ENCODE measurements at regions not wholly inside any gene's neighbourhood (a gene's known extent, or its start where the extent isn't known, plus 50 kb on each side); places are given as distances from the start of the nearest gene placed in this dataset.

DNA sequence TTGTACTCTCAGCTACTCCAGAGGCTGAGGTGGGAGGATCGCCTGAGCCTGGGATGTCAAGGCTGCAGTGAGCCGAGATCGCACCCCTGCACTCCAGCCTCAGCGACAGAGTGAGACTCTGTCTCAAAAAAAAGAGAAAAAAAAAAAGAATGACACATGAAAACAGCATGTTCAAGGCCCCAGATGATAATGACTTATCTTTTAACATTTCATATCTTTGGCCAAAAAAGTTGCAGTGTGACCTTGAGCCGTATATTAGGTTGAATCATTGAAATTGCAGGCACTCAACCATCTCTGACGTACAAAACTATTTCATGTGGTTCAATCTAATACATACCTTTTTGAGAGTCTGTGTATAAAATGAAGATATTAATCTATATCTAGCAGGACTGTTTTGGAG lies 79.1 kb upstream of the CPEB4 start:
- Histone ChIP-seq H2BK120ac (ENCODE audit: low read depth, low read length) (no peak overlapping the region), H2BK12ac (ENCODE audit: low read length) (no peak overlapping the region), H3K27me3 (ENCODE audit: control insufficient read depth in 3 of 3, insufficient read depth in 3 of 3, low read depth in 1 of 3, low read length in 3 of 3) (peaks cover 0 to 3% (median 0%) of the 10 kb centered on the region in 3 experiments), H2AK5ac (ENCODE audit: low read depth, low read length) (no peak overlapping the region), H3K27ac (replicated peaks; ENCODE audit: low read length) (no peak overlapping the region), H3K4ac (ENCODE audit: low read length) (no peak overlapping the region), H3K4me1 (ENCODE audit: control insufficient read depth in 2 of 2, insufficient read depth in 1 of 2, low read depth in 1 of 2, low read length in 2 of 2) (no peaks in the 10 kb centered on the region), H3K23ac (ENCODE audit: low read depth, low read length, poor library complexity) (no peak overlapping the region), H2BK5ac (ENCODE audit: low read length) (no peak overlapping the region), H2AFZ (ENCODE audit: low read length) (no peak overlapping the region), H3K36me3 (replicated peaks in 1 of 2; ENCODE audit: control insufficient read depth in 2 of 2, insufficient read depth in 2 of 2, low read length in 2 of 2) (peaks cover 0 to 2% of the 10 kb centered on the region in 2 donors), H3K4me2 (ENCODE audit: insufficient read depth, low read length, poor library complexity, severe bottlenecking) (no peak overlapping the region), H3K79me1 (ENCODE audit: low read depth, low read length) (peaks cover 2% of the 10 kb centered on the region), H3K14ac (ENCODE audit: low read length) (no peak overlapping the region), H4K8ac (ENCODE audit: low read depth, low read length) (no peak overlapping the region), H3K18ac (ENCODE audit: low read length) (no peak overlapping the region), H3K9me3 (replicated peaks in 1 of 2; ENCODE audit: control insufficient read depth in 2 of 2, insufficient read depth in 1 of 2, low read depth in 1 of 2, low read length in 2 of 2) (peaks cover 0 to 6% of the 10 kb centered on the region in 2 donors), H3K4me3 (ENCODE audit: low read length in 2 of 2) (no peak overlapping the region), H2BK15ac (ENCODE audit: low read length) (no peak overlapping the region), H4K91ac (ENCODE audit: low read depth, low read length, poor library complexity) (no peak overlapping the region), H3K9ac (ENCODE audit: low read depth, low read length, poor library complexity) (no peak overlapping the region)
- no CpG with 5 or more reads among the region's 6 CpGs for WGBS, 2 donors (ENCODE audit: extremely low coverage in 2 of 2, insufficient read length in 2 of 2, insufficient replicate concordance in 1 of 2)
- DNase-seq (ENCODE audit: low spot score): no peak

- no peak overlapping the region for H4K8ac ChIP-seq (ENCODE audit: low read depth, low read length)
- H3K23ac ChIP-seq (ENCODE audit: low read depth, low read length, poor library complexity): no peak overlapping the region
Measured at GRCh38 chr5:173812811-173813550, 75.2 kb upstream of the CPEB4 start.

DNA sequence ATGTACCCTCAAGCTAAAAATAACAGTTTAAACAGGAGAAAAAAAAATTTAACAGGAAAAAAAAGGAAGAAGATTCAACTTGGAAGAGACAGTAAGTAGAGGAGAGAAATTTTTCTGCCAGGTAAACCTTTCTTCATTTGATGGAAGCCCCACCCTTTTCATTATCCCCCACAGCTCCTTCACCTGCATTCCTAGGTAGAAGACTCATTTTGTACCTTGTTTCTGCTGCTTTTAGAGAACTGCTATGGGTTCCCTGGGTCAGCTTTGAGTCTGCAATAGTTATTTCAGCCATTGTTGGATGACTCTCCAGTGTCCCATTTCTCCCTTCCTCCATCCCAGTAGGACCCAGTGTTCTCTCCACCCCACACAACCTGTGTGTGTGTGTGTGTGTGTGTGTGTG lies 74.1 kb upstream of the CPEB4 start:
- Histone ChIP-seq H3K23ac (ENCODE audit: low read depth, low read length, poor library complexity) (no peak overlapping the region), H3K9ac (ENCODE audit: low read depth, low read length, poor library complexity) (no peak overlapping the region), H4K91ac (ENCODE audit: low read depth, low read length, poor library complexity) (no peak overlapping the region), H2BK5ac (ENCODE audit: low read length) (no peak overlapping the region), H2BK12ac (ENCODE audit: low read length) (no peak overlapping the region), H3K9me3 (replicated peaks in 1 of 2; ENCODE audit: control insufficient read depth in 2 of 2, insufficient read depth in 1 of 2, low read depth in 1 of 2, low read length in 2 of 2) (peaks cover 0 to 4% of the 10 kb centered on the region in 2 donors), H3K27ac (replicated peaks; ENCODE audit: low read length) (no peak overlapping the region), H3K27me3 (ENCODE audit: control insufficient read depth in 3 of 3, insufficient read depth in 3 of 3, low read depth in 1 of 3, low read length in 3 of 3) (peaks cover 0 to 3% (median 0%) of the 10 kb centered on the region in 3 experiments), H3K14ac (ENCODE audit: low read length) (no peak overlapping the region), H3K4me2 (ENCODE audit: insufficient read depth, low read length, poor library complexity, severe bottlenecking) (no peak overlapping the region), H2AK5ac (ENCODE audit: low read depth, low read length) (no peak overlapping the region), H2BK15ac (ENCODE audit: low read length) (no peak overlapping the region), H3K36me3 (replicated peaks in 1 of 2; ENCODE audit: control insufficient read depth in 2 of 2, insufficient read depth in 2 of 2, low read length in 2 of 2) (peaks cover 0 to 2% of the 10 kb centered on the region in 2 donors), H4K8ac (ENCODE audit: low read depth, low read length) (no peak overlapping the region), H3K4me1 (ENCODE audit: control insufficient read depth in 2 of 2, insufficient read depth in 1 of 2, low read depth in 1 of 2, low read length in 2 of 2) (peaks cover 0 to 1% of the 10 kb centered on the region in 2 donors), H2BK120ac (ENCODE audit: low read depth, low read length) (no peak overlapping the region), H3K4ac (ENCODE audit: low read length) (no peak overlapping the region), H3K4me3 (ENCODE audit: low read length in 2 of 2) (no peak overlapping the region), H3K79me1 (ENCODE audit: low read depth, low read length) (no peaks in the 10 kb centered on the region), H2AFZ (ENCODE audit: low read length) (no peak overlapping the region), H3K18ac (ENCODE audit: low read length) (no peak overlapping the region)
- no peak for DNase-seq (ENCODE audit: low spot score)

More at GRCh38 chr5:173812811-173813550, 75.2 kb upstream of the CPEB4 start:
- Histone ChIP-seq H2BK120ac (ENCODE audit: low read depth, low read length) (no peak overlapping the region), H2AK5ac (ENCODE audit: low read depth, low read length) (no peak overlapping the region), H3K27ac (replicated peaks; ENCODE audit: low read length) (no peak overlapping the region), H3K79me1 (ENCODE audit: low read depth, low read length) (no peaks in the 10 kb centered on the region), H2BK5ac (ENCODE audit: low read length) (no peak overlapping the region), H3K18ac (ENCODE audit: low read length) (no peak overlapping the region), H4K91ac (ENCODE audit: low read depth, low read length, poor library complexity) (no peak overlapping the region), H3K36me3 (replicated peaks in 1 of 2; ENCODE audit: control insufficient read depth in 2 of 2, insufficient read depth in 2 of 2, low read length in 2 of 2) (peaks cover 0 to 2% of the 10 kb centered on the region in 2 donors), H3K27me3 (ENCODE audit: control insufficient read depth in 3 of 3, insufficient read depth in 3 of 3, low read depth in 1 of 3, low read length in 3 of 3) (peaks cover 0 to 3% (median 0%) of the 10 kb centered on the region in 3 experiments), H3K4me2 (ENCODE audit: insufficient read depth, low read length, poor library complexity, severe bottlenecking) (no peak overlapping the region), H2BK15ac (ENCODE audit: low read length) (no peak overlapping the region), H2AFZ (ENCODE audit: low read length) (no peak overlapping the region), H2BK12ac (ENCODE audit: low read length) (no peak overlapping the region), H3K4ac (ENCODE audit: low read length) (no peak overlapping the region), H3K4me1 (ENCODE audit: control insufficient read depth in 2 of 2, insufficient read depth in 1 of 2, low read depth in 1 of 2, low read length in 2 of 2) (peaks cover 0 to 1% of the 10 kb centered on the region in 2 donors), H3K9ac (ENCODE audit: low read depth, low read length, poor library complexity) (no peak overlapping the region), H3K9me3 (replicated peaks in 1 of 2; ENCODE audit: control insufficient read depth in 2 of 2, insufficient read depth in 1 of 2, low read depth in 1 of 2, low read length in 2 of 2) (peaks cover 0 to 4% of the 10 kb centered on the region in 2 donors), H3K14ac (ENCODE audit: low read length) (no peak overlapping the region), H3K4me3 (ENCODE audit: low read length in 2 of 2) (no peak overlapping the region)
- no peak for DNase-seq (ENCODE audit: low spot score)

DNA sequence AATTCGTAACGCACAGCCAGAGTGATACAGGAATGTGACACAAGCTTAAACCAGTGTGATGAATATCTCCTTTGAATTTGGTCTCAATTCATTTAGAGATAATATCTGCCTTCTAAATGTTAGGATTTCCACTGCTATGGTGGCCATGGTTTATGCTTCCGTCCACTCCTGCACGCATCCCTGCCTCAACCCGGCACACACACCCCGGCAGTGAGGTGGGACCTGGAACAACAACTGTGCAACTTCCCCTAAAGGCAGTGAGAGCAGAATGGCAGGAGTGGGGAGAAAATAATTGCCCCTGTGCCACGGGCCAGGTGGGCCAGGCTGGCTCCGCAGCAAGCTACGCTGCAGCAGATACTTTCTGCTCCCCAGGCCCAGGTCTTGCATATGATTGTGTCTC lies 72.6 kb upstream of the CPEB4 start:
- Histone ChIP-seq H2BK12ac (ENCODE audit: low read length) (no peak overlapping the region), H2BK15ac (ENCODE audit: low read length) (no peak overlapping the region), H3K27ac (replicated peaks; ENCODE audit: low read length) (no peak overlapping the region), H2AK5ac (ENCODE audit: low read depth, low read length) (no peak overlapping the region), H3K4me3 (ENCODE audit: low read length in 2 of 2) (peak overlapping the region in 1 of 2 donors; percentile 50), H3K18ac (ENCODE audit: low read length) (peak overlapping the region; percentile 54), H3K4ac (ENCODE audit: low read length) (no peak overlapping the region), H3K4me1 (ENCODE audit: control insufficient read depth in 2 of 2, insufficient read depth in 1 of 2, low read depth in 1 of 2, low read length in 2 of 2) (peaks cover 0 to 1% of the 10 kb centered on the region in 2 donors), H3K14ac (ENCODE audit: low read length) (no peak overlapping the region), H3K9ac (ENCODE audit: low read depth, low read length, poor library complexity) (no peak overlapping the region), H4K91ac (ENCODE audit: low read depth, low read length, poor library complexity) (no peak overlapping the region), H2AFZ (ENCODE audit: low read length) (no peak overlapping the region), H3K27me3 (ENCODE audit: control insufficient read depth in 3 of 3, insufficient read depth in 3 of 3, low read depth in 1 of 3, low read length in 3 of 3) (no peaks in the 10 kb centered on the region), H3K9me3 (replicated peaks in 1 of 2; ENCODE audit: control insufficient read depth in 2 of 2, insufficient read depth in 1 of 2, low read depth in 1 of 2, low read length in 2 of 2) (peaks cover 0 to 4% of the 10 kb centered on the region in 2 donors), H2BK120ac (ENCODE audit: low read depth, low read length) (no peak overlapping the region), H3K79me1 (ENCODE audit: low read depth, low read length) (no peaks in the 10 kb centered on the region), H3K23ac (ENCODE audit: low read depth, low read length, poor library complexity) (no peak overlapping the region), H3K36me3 (replicated peaks in 1 of 2; ENCODE audit: control insufficient read depth in 2 of 2, insufficient read depth in 2 of 2, low read length in 2 of 2) (peaks cover 0 to under 1% of the 10 kb centered on the region in 2 donors), H3K4me2 (ENCODE audit: insufficient read depth, low read length, poor library complexity, severe bottlenecking) (no peak overlapping the region), H2BK5ac (ENCODE audit: low read length) (no peak overlapping the region), H4K8ac (ENCODE audit: low read depth, low read length) (no peak overlapping the region)
- no peak for DNase-seq (ENCODE audit: low spot score)
- WGBS, 2 donors (ENCODE audit: extremely low coverage in 2 of 2, insufficient read length in 2 of 2, insufficient replicate concordance in 1 of 2): no CpG with 5 or more reads among the region's 9 CpGs
